Amniotic stem cell (primary cell): ENCODE measurements at regions not wholly inside any gene's neighbourhood (a gene's known extent, or its start where the extent isn't known, plus 50 kb on each side); places are given as distances from the start of the nearest gene placed in this dataset.

Experiments used
- DNase-seq: peaks from one replicate; lab custom pipeline; 2025; lab: John Stamatoyannopoulos, UW

DNA sequence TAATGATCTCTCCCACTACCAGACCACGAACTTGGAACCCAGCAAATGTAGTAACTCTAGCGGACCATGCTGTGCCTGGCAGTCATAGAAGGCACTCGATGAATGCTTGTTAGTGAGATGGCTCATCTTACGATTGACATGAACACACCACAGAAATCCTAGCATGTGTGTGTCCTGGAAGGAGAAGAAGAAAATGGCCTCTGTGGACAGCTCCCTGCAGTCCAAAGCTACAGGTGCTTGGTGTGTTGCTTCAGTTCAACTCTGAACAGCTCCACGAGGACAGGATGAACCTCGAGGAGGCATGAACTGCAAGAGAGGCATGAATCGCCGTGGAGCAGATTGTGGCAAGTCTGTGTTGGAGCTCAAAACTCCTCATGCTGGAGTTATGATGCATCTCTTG, 93.5 kb downstream of the KLF6 start:
- no peak for DNase-seq

DNA sequence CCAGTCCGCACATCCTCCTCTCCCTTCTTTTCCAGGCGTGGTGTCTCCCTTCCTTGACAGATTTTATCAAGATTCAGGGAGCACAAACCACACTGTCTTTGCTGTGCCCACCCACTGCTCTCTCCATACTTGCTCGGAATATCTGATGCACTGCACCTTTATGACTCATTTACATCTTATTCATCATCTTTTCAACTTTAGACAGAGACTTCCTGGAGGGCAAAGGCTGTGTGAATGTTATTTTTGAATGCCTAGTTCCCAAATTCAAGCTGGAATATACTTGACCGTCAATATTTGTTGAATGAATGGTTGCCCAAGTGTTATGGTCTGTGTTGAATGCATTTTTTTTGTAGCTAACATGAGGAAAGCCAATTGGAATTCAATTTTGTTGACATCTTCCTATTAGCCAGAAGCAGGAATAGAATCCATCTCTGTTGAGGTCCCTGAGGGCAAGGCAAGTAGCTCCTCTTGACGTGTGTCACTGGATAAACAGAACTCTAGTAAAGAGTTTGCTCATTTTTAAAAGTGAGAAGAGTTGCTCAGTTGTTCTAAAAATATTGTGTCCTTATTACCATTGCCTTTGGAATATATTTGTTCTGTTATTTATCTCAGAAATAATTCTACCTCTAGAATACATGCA, 95.0 kb downstream of the KLF6 start:
- no peak for DNase-seq

DNA sequence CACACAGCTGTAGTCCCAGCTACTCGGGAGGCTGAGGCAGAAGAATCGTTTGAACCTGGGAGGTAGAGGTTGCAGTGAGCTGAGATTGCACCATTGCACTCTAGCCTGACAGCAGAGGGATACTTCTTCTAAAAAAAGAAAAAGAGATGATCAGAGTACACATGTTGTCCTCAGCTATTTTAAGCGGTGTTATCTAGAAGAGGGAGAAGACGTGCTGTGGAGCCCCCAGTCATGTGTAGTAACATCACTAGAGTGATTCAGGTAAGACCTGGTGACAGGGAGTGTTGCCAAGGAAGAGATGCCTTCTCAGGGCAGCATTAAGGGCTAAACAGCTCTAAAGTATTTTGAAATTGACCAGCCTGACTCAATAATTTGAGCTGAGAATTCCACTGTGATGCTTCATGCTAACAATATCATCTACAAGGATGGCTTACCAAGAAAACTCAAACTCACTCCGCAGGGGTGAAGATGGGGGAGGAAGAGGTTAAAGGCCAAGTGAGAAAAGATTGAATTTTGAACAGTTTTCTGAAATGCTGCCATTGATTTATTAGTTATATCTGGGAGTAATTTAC, 97.4 kb downstream of the KLF6 start:
- DNase-seq: no peak

DNA sequence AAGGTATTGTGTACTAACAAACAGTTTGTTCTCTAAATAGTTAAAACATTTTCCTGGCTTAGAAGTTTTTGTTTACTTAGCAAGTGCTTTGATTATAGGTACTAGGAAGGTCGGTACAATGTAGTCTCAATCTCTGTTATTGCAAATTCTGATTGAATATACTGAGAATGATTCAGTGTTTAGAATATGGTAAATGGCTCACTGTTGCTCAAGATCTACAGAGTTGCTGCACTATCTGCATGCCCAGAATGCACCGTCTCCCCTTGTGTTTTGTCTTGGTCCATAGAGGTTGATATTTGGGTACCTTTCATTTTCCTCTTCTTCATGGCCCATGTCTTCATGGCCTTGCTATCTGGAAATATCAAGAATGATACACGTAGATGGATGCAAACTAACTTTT, 99.6 kb downstream of the KLF6 start:
- DNase-seq: no peak

DNA sequence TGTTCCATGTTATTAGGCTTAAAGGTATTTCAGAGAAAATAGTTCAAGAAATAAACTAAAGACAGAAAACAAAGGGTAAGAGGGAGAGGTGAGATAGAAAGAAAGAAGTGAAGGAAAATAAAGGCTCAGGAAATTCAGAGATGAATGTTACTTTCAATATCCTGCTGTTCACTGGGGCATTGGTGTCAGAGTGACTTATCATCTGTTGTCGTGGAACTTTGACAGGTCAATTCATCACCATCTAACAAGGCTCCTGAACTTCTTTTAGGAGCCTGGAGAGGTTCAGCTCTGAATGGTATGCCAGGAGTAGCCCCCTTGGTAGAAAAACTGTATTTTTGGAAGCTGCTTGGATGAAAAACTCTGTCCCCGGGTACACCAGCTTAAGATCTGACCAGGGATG, 100.1 kb downstream of the KLF6 start:
- DNase-seq: no peak

DNA sequence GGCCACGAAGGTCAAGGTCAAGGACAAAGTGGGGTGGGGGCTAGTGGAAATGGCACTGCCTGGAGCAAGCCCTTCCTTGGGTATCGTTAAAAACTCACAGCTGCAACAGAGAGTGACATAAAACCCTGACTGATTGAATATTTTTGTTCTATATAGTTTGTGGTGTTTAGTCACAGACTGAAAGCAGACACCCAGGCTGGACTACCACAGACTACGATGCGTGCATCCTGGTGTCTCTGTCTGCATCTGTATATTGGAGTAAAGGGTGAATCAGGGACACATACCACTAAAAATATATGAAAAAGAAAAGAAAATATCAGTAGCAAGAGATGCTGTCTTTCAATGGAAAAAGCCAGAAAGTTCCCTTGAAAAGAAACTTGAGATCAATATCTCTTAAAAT, 101.4 kb downstream of the KLF6 start:
- no peak for DNase-seq

DNA sequence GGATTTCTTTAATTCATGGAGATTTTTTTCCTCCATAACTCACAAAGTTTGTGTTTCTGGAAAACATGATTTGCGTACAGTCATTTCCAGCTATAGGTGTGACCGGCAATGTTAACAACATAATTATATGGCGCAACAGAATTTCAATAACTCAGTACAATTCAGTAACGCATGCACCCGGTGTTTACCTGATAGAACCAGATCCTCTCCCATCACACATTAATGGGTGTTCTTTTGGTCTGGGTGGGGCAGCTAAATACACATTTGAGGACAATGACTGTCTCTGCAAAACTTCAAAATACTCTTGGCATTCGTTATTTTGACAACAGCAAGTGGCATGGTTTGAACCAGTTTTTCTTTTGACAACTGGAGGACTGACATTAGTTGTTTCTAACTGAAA, 102.3 kb downstream of the KLF6 start:
- no peak for DNase-seq

DNA sequence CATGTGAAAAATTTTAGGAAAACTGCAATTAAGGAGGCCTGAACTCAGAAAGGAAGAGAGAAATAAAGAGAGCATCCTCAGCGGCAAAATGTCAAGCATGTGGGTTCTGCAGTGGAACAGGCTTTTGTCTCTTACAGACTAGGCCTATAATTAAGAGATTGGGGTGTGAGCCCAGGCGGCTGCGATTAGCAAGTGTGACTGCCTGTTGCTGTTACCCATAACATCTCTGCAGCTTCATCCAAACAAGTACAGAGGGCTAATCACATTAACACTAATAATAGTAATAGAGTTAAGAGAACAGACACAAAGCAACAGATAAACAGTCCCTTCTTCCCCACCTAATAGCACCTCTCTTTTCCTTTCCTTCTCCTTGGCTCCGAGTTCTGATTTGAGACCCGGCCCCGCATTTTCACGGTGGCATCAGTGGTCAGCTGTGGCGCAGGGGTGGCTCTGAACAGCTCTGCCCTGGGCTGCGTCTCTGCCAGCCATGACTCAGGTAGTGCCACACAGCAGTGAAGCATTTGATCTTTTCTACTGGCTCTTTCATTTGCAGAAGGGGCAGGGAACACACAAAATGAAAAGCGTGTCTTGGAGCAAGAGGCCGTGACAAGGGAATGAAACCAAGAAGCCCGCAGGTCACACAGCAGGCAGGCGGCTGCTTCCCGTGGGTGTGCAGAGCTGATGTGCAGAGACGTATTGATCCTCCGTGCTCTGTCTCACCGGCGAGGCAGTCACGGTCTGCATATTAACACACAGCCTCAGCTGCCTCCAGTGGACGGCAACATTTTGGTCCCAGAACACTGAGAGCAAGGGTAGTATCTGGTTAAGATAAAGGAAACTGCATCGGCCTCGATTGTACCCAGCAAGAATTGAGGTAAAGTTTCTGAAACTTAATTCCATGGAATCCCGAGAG, 103.1 kb downstream of the KLF6 start:
- DNase-seq: no peak

DNA sequence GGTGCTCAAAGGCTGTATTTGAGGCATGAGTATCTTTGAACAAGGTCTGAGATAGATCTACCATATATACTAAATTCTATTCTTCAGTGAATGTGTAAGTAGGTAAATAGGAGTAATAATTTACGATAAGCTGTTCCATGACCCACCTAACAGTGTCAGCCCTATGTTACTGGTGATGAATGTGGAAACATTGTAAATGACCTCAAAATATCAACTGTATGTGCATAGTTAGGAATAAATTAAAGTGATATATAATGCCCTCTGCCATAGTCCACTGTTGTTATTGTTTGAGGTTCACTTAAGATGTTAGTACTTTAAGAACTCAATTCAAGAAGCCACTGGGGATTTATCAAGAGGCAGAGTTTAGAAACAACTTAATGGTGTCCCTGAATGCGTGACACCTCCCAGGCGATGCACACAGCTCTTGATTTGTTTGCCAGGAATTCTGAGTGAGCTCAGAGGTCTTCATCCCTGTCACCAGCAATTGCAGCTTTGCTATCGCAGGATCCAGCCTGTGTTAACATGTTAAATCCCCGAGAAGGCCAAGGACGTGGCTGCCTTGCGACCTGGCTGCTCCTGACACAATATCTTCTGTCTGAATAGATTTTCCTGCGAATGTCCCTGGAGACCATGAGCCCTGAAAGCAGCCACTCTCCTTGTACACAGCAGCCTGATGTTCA, 104.9 kb downstream of the KLF6 start:
- no peak for DNase-seq

DNA sequence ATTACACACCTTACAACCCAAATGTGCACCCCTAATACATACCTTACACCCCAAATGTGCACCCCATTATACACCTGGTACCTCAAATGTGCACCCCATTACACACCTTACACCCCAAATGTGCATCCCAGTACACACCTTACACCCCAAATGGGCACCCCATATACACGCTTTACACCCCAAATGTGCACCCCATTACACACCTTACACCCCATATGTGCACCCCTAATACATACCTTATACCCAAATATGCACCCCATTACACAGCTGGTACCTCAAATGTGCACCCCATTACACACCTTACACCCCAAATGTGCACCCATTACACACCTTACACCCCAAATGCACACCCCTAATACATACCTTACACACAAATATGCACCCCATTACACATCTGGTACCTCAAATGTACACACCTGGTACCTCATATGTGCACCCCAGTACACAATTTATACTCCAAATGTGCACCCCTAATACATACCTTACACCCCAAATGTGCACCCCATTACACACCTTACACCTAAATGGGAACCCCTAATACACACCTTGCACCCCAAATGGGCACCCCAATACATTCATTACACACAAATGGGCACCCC, 106.3 kb downstream of the KLF6 start:
- no peak for DNase-seq

DNA sequence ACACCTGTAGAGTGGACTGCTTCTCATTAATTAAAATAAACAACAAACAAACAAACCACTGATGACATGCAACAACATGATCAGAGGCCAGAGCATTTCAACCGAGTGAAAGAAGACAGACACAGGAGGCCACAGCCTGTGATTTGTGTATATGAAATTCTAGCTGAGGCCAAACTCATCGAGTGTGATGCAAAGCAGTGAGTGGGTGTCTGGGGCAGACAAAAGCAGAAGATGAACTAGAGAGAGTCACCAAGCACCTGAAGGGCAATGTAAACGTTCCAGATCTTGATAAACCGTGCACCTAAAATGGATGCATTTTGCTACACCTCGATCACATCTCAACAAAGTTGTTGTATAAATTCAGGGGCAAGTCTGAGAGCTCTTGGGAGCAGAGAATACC, 108.4 kb downstream of the KLF6 start:
- no peak for DNase-seq

DNA sequence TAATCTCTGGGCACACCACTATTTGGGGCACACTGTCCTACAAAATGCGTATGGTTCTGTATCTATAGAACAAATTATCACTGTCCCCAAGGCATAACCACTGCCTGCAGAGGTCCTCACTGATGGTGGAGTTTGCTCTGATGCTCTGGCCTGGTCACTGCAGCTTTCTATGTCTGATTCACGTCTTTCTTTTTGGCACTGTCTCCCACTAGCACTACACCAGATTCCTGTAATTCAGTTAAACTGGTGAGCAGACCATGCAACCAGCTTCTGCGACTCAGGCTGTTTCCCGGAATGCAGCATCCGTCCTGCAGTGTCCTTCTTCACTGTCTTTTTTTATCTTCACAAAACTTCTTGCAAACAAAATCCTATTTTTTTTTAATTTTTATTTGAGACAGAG, 112.8 kb downstream of the KLF6 start:
- no peak for DNase-seq

DNA sequence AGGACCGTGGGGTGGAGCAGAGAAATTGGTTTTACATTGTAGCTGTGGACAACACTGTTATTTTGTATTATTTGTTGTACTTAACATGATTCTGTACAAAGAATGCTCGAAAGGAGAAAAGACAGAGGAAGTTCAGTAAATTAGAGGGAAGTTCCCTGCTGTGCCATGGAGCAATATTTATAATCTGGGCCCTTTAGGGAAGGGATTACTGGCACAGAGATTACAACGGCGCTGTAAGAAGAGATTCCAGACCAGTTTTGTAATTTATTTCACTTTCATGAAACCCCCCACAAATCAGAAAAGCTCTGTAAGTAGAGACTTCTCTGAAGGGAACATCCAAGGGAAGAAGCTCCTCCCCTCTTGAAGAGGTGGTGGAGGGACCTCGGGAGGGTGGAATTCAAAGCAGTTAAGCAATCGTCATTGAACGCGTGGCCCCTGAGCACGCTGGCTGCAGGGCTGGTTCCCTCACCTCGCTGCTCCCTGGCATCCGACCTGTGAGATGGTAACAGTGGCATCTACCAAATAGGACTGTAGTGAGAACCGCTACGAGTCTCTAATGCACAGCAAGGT, 113.5 kb downstream of the KLF6 start:
- DNase-seq: no peak

DNA sequence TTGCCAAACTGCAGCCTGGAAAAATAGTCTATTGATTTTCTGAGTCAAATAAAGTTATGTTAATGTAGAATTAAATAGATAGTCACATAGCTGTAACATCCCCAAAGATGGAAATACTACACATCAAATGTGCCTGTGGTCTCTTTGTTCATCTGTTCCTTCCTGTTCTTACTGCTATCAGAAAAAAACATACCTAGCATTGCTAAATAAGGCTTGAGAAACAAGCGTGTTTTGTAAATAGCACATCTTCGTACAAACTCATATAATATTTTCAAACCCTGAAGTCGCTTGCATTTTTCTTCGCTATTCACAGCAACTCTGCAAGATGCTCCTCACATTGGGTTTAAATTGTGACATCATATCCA, 116.1 kb downstream of the KLF6 start:
- DNase-seq: no peak

DNA sequence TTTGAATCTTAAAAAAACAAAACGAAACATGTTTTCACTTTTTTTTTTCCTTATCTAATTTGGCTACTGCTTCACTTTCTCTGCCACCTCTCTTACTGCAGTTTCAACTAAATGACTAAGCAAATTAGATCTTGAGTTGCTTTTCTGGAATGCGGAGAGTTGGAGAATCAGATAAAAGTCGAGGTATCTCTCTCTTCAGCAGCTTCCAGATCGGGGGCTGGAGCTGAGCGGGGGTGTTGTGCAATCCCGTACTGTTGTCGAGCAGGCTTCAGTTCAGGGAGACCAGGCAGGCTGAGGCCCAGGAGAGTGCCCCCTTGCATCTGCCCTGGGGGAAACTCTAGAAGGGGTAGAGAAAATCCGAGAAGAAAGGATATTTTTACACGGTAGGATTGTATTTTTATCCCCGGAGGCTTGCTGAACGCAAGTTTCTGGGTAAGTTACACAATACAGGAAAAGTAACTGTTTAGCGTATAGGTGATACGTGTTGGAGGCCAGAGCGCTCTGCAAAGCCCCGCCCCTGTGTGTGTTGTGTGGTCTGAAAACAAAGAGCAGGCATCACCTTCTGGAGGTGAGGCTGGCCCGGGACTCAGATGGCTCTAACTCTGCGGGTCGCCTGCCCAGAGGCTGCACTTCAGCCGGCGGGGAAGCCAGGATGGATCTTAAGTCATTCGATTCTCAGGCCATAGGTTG, 116.6 kb downstream of the KLF6 start:
- no peak for DNase-seq

DNA sequence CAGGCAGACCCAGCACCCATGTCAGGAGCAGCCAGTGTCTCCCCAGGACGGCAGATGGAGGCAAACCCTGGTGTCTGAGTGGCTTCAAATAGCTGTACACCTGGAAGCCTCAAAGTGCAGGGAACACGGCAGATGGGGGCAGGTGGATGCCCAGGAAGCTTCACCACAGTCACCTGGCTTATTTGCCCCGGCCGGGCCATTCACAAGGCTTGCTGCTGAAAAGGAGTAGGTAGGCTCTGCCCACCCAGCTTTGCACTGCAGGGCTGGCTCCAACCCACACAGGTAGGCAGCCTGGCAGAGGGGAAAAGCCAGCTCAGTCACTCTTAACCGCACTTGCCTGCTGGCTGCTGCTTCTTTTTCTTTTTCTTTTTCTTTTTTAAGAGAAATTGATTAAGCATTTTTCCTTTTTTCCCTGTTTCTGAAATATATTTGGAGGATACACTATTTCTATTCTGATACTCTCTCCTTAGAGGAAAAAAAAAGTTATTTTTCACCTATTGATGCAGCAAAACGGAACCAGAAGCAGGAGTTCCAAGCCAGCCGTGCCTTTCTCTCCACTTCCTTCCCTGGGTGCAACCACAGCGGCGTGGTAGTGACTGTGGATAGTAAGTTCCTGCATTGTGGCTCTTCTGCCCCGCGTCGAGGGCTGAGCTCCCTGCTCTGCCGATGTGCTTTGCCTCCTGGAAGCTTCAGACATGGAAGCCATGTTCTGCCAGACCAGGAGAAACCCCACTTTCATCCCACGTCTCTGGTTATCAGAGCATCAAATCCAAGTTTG, 118.3 kb downstream of the KLF6 start:
- DNase-seq: no peak

DNA sequence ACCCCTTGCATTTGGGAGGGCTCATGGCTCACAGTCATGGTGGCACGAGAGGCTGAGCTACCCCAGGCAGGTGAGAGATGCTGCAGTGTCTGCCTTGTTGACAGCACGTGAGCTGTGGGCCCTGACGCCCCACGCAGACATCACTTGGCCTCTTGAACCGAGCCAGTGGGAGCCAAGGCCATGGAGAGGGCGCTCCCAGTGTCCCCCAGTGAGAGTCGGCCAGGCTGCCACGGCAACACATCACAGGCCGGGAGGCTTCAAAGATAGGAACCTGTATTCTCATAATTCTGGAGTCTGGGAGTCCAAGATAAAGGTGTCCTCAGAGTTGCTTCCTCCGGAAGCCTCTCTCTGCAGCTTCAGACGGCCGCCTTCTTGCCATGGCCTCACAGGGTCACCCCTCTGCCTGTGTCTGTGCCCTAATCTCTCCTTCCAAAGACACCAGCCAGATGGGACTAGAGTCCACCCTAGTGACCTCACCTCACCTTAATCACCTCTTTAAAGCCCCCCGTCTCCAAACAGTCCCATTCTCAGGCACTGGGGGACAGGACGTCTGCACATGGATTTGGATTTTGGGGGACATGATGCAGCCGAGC, 119.6 kb downstream of the KLF6 start:
- DNase-seq: no peak

DNA sequence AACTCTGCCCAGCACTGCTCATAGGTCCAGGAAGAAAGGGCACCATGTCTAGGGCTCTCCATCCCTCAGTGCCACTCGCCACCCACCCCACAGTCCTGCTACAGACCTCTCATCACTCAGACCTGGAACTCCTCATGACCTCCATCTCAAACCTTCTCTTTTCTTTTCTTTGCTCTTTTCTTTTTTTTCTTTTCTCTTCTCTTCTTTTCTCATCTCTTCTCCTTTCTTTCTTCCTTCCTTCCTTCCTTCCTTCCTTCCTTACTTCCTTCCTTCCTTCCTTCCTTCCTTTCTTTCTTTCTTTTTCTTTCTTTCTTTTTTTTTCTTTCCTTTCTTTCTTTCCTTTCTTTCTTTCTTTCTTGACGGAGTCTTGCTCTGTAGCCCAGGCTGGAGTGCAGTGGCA, 122.2 kb downstream of the KLF6 start:
- no peak for DNase-seq

DNA sequence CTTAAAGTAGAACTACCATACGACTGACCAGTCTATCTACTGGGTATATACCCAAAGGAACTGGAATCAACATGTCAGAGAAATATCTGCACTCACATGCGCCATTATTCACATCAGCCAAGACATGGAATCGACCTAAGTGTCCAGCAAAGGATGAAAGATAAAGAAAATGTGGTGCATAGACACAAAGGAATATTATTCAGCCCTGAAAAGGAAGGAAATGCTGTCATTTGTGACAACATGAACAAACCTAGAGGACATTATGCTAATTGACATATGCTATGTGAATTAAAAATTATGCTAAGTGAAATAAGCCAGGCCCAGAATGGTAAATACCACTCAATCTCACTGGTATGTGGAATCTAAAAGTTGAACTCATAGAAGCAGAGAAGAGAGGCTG, 123.7 kb downstream of the KLF6 start:
- no peak for DNase-seq

DNA sequence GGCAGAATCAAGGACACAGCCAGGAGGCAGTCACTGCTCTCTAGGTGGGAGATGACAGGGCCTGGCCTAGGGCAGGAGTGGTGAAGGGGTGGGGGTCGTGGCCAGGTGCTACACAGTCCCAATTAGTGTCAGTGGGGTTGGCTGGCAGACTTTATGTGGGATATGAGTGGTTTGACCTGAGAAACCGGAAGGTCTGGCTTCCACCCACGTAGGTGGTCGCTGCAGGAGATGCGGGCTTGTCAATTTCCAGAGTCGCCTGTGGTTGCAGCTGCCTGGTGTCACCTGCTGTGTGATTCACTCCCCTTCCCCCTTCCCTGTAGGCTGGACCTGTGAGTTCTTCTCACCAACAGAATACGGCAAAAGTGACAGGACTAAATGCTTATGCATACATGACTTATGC, 124.3 kb downstream of the KLF6 start:
- DNase-seq: no peak
